HL-60 (cell line): ENCODE measurements at regions not wholly inside any gene's neighbourhood (a gene's known extent, or its start where the extent isn't known, plus 50 kb on each side); places are given as distances from the start of the nearest gene placed in this dataset.

Source experiments
- GABPA ChIP-seq: IDR thresholded peaks from 2 replicates; pipeline ENCODE4 v1.6.1; 2012; ENCODE audit warnings: low read depth
- POLR2AphosphoS5 ChIP-seq: IDR thresholded peaks from 2 replicates; pipeline ENCODE4 v1.6.1; 2012; ENCODE audit warnings: low read depth
- REST ChIP-seq: IDR thresholded peaks from 2 replicates; pipeline ENCODE4 v1.6.1; 2012; ENCODE audit warnings: low read depth; ENCODE audit not compliant: insufficient replicate concordance
- TF ChIP-seq, protein P1 (sequence below): IDR thresholded peaks from one replicate; pipeline ENCODE4 v1.5.1; 2011; ENCODE audit warnings: low read length, control low read depth, inconsistent platforms; ENCODE audit not compliant: insufficient read depth

DNA sequence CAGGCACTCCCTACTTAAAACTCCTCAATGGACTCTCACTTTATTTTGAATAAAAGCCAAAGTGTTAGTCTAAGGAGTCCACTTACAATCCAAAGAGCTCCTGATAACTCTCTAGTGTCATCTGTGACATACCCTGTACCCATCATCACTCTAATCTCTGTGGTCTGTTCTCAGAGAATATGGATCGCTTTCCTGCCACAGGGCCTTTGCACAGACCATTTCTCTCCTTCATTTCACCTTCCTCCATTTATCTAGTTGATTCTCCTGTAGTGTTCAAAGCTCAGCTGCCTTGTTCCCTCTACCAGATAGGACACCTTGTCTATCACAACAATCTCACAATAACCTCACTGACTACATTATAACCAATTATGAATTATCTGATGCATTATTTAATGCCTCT is 185.4 kb upstream of the KBTBD8 start:
- no peak for TF ChIP-seq POLR2AphosphoS5
- TF ChIP-seq, protein P1, sequence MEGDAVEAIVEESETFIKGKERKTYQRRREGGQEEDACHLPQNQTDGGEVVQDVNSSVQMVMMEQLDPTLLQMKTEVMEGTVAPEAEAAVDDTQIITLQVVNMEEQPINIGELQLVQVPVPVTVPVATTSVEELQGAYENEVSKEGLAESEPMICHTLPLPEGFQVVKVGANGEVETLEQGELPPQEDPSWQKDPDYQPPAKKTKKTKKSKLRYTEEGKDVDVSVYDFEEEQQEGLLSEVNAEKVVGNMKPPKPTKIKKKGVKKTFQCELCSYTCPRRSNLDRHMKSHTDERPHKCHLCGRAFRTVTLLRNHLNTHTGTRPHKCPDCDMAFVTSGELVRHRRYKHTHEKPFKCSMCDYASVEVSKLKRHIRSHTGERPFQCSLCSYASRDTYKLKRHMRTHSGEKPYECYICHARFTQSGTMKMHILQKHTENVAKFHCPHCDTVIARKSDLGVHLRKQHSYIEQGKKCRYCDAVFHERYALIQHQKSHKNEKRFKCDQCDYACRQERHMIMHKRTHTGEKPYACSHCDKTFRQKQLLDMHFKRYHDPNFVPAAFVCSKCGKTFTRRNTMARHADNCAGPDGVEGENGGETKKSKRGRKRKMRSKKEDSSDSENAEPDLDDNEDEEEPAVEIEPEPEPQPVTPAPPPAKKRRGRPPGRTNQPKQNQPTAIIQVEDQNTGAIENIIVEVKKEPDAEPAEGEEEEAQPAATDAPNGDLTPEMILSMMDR, result no peak
- no peak for TF ChIP-seq REST
- no peak for TF ChIP-seq GABPA
